ENCODE measurements at regions not wholly inside any gene's neighbourhood (a gene's known extent, or its start where the extent isn't known, plus 50 kb on each side); places are given as distances from the start of the nearest gene placed in this dataset.

GRCh38 chr13:74990992-74991391, 491.0 kb downstream of the TBC1D4 start:
- DNase-seq, result no peak
- intact Hi-C loops (cut with DNase I, micrococcal nuclease), result no loop called here
- ATAC-seq, result no peak

GRCh38 chr13:74987124-74987690, 494.8 kb downstream of the TBC1D4 start:
- no peak for DNase-seq
- ATAC-seq, result no peak
- intact Hi-C loops (cut with DNase I, micrococcal nuclease), result no loop called here

GRCh38 chr13:74986609-74987008, 495.4 kb downstream of the TBC1D4 start:
- intact Hi-C loops (cut with DNase I, micrococcal nuclease), result no loop called here
- ATAC-seq (no peak), DNase-seq (no peak)

GRCh38 chr13:74979703-74980102, 502.3 kb downstream of the TBC1D4 start:
- DNase-seq (no peak), ATAC-seq (no peak)
- intact Hi-C loops (cut with DNase I, micrococcal nuclease), result no loop called here

- ATAC-seq (no peak), DNase-seq (no peak)
- intact Hi-C loops (cut with DNase I, micrococcal nuclease), result no loop called here
Measured at GRCh38 chr13:74978591-74978990, 503.4 kb downstream of the TBC1D4 start.

GRCh38 chr13:74977498-74977897, 504.5 kb downstream of the TBC1D4 start:
- intact Hi-C loops (cut with DNase I, micrococcal nuclease), result no loop called here
- ATAC-seq (no peak), DNase-seq (no peak)

GRCh38 chr13:74975111-74975510, 506.9 kb downstream of the TBC1D4 start:
- DNase-seq (no peak), ATAC-seq (no peak)
- intact Hi-C loops (cut with DNase I, micrococcal nuclease), result no loop called here

- intact Hi-C loops (cut with DNase I, micrococcal nuclease), result no loop called here
- ATAC-seq, result no peak
- DNase-seq, result no peak
Measured at GRCh38 chr13:74973935-74974879, 507.8 kb downstream of the TBC1D4 start.

GRCh38 chr13:74969419-74969818, 512.5 kb downstream of the TBC1D4 start:
- ATAC-seq, result no peak
- intact Hi-C loops (cut with DNase I, micrococcal nuclease), result no loop called here
- DNase-seq, result no peak

- DNase-seq, result no peak
- intact Hi-C loops (cut with DNase I, micrococcal nuclease), result no loop called here
- no peak for ATAC-seq
Measured at GRCh38 chr13:74966814-74967424, 515.0 kb downstream of the TBC1D4 start.

GRCh38 chr13:74966275-74966674, 515.7 kb downstream of the TBC1D4 start:
- intact Hi-C loops (cut with DNase I, micrococcal nuclease), result no loop called here
- DNase-seq, result no peak
- ATAC-seq, result no peak

GRCh38 chr13:74945637-74946036, 536.3 kb downstream of the TBC1D4 start:
- ATAC-seq (no peak), DNase-seq (no peak)
- intact Hi-C loops (cut with DNase I, micrococcal nuclease), result no loop called here

GRCh38 chr13:74931698-74932433, 550.1 kb downstream of the TBC1D4 start:
- intact Hi-C loops (cut with DNase I, micrococcal nuclease), result no loop called here
- ATAC-seq (no peak), DNase-seq (no peak)

GRCh38 chr13:74930402-74931165, 551.4 kb downstream of the TBC1D4 start:
- DNase-seq (no peak), ATAC-seq (no peak)
- intact Hi-C loops (cut with DNase I, micrococcal nuclease), result no loop called here

GRCh38 chr13:74929436-74929835, 552.5 kb downstream of the TBC1D4 start:
- intact Hi-C loops (cut with DNase I, micrococcal nuclease), result no loop called here
- ATAC-seq (no peak), DNase-seq (no peak)

GRCh38 chr13:74927823-74928222, 554.1 kb downstream of the TBC1D4 start:
- DNase-seq (no peak), ATAC-seq (no peak)
- intact Hi-C loops (cut with DNase I, micrococcal nuclease), result no loop called here

- intact Hi-C loops (cut with DNase I, micrococcal nuclease), result no loop called here
- DNase-seq (no peak), ATAC-seq (no peak)
Measured at GRCh38 chr13:74922963-74923362, 559.0 kb downstream of the TBC1D4 start.

- ATAC-seq, result no peak
- intact Hi-C loops (cut with DNase I, micrococcal nuclease), result no loop called here
Measured at GRCh38 chr13:74921326-74921725, 560.6 kb downstream of the TBC1D4 start.

GRCh38 chr13:74920920-74921319, 561.0 kb downstream of the TBC1D4 start:
- intact Hi-C loops (cut with DNase I, micrococcal nuclease), result no loop called here
- DNase-seq (no peak), ATAC-seq (no peak)

More at GRCh38 chr13:74921326-74921725, 560.6 kb downstream of the TBC1D4 start:
- no peak for DNase-seq
